Testis (tissue), 2 donors: ENCODE measurements at regions not wholly inside any gene's neighbourhood (a gene's known extent, or its start where the extent isn't known, plus 50 kb on each side); places are given as distances from the start of the nearest gene placed in this dataset.

Experiments used
- POLR2A ChIP-seq: fragments of 450-650 bp; IDR thresholded peaks from one replicate; pipeline ENCODE4 v1.6.1; 2017; ENCODE audit warnings: antibody characterized with exemption, mild to moderate bottlenecking, moderate library complexity
- TF ChIP-seq, protein P1 (sequence below), 3 experiments: fragments of 450-650 bp in 2 of 3; fragments of 200-600 bp in 1 of 3; sonication (generic) in 1 of 3; IDR thresholded peaks; one replicate each; pipeline ENCODE4 v1.5.1; 2016 to 2019; ENCODE audit warnings: antibody characterized with exemption in 3 of 3, mild to moderate bottlenecking in 2 of 3, moderate library complexity in 1 of 3

DNA sequence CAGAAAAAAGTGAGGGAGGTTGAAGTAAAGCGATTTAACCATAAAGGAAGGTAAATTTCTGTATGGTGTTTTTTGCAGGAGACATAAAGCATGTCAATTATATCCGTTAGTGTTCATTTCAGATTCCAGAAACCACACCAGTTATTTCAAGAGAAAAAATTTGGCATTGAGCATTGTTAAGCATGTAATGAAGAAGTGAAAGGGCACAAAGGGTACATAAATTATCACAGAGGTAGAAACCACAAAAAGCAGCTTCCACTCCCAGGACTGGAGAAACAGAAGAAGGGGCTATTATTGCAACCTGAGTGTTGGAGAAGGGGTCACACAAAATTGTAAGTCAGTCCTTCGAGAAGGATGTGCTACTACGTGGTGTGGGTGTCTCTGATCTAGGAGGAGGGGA is 72.2 kb upstream of the DACH1 start:
- TF ChIP-seq POLR2A, result no peak
- TF ChIP-seq, protein P1, sequence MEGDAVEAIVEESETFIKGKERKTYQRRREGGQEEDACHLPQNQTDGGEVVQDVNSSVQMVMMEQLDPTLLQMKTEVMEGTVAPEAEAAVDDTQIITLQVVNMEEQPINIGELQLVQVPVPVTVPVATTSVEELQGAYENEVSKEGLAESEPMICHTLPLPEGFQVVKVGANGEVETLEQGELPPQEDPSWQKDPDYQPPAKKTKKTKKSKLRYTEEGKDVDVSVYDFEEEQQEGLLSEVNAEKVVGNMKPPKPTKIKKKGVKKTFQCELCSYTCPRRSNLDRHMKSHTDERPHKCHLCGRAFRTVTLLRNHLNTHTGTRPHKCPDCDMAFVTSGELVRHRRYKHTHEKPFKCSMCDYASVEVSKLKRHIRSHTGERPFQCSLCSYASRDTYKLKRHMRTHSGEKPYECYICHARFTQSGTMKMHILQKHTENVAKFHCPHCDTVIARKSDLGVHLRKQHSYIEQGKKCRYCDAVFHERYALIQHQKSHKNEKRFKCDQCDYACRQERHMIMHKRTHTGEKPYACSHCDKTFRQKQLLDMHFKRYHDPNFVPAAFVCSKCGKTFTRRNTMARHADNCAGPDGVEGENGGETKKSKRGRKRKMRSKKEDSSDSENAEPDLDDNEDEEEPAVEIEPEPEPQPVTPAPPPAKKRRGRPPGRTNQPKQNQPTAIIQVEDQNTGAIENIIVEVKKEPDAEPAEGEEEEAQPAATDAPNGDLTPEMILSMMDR (IDR thresholded peaks at IDR 0.05), result no peak
